AG04449 (cell line): ENCODE measurements at regions not wholly inside any gene's neighbourhood (a gene's known extent, or its start where the extent isn't known, plus 50 kb on each side); places are given as distances from the start of the nearest gene placed in this dataset.

Source experiments
- CTCF ChIA-PET: fragments of 350-600 bp; formaldehyde crosslinking; extraction: SDS; loops from one replicate; lab custom pipeline; 2021; ENCODE audit warnings: antibody characterized with exemption; lab: Yijun Ruan, JAX
- POLR2A ChIA-PET: fragments of 400-600, 350-600 bp; formaldehyde crosslinking; extraction: SDS; loops from one replicate; lab custom pipeline; 2020; ENCODE audit warnings: antibody characterized with exemption, inconsistent platforms; lab: Yijun Ruan, JAX
- DNase-seq: peaks from one replicate; pipeline ENCODE4 v3.0.0-alpha.2; 2010; ENCODE audit warnings: low read depth, low spot score
- H3K4me3 ChIP-seq: 2 replicates; pipeline ENCODE4 v1.5.1; 2011; ENCODE audit warnings: low read depth, mild to moderate bottlenecking, control low read depth, low read length
- CTCF ChIP-seq: IDR thresholded peaks from one replicate; pipeline ENCODE4 v1.5.1; 2011; ENCODE audit warnings: mild to moderate bottlenecking, moderate library complexity, low read length, control low read depth, inconsistent platforms; ENCODE audit not compliant: insufficient read depth; ENCODE audit errors: missing control alignments

GRCh38 chr5:171595801-171596231 is 176.4 kb downstream of the FGF18 start:
- no peak overlapping the region for H3K4me3 ChIP-seq
- no peak for DNase-seq
- CTCF ChIA-PET, result no interaction called here
- no peak for TF ChIP-seq CTCF
- POLR2A ChIA-PET, result no interaction called here

- no peak for TF ChIP-seq CTCF
- no peak overlapping the region for H3K4me3 ChIP-seq
- POLR2A ChIA-PET, result no interaction called here
- CTCF ChIA-PET, result no interaction called here
- DNase-seq, result no peak
Measured at GRCh38 chr5:171596391-171596878, 177.0 kb downstream of the FGF18 start.

- no peak for DNase-seq
- TF ChIP-seq CTCF, result no peak
- CTCF ChIA-PET, result no interaction called here
- no peak overlapping the region for H3K4me3 ChIP-seq
- POLR2A ChIA-PET, result no interaction called here
Measured at GRCh38 chr5:171597946-171598640, 178.6 kb downstream of the FGF18 start.

GRCh38 chr5:171598641-171599152 is 179.2 kb downstream of the FGF18 start:
- DNase-seq, result no peak
- ChIA-PET CTCF (no interaction called here), POLR2A (no interaction called here)
- no peak for TF ChIP-seq CTCF
- H3K4me3 ChIP-seq, result no peak overlapping the region

- ChIA-PET CTCF (no interaction called here), POLR2A (no interaction called here)
- no peak for TF ChIP-seq CTCF
Measured at GRCh38 chr5:171599411-171599810, 180.0 kb downstream of the FGF18 start.

GRCh38 chr5:171599957-171600612 is 180.6 kb downstream of the FGF18 start:
- no peak for TF ChIP-seq CTCF
- CTCF ChIA-PET, result no interaction called here

More at GRCh38 chr5:171599411-171599810, 180.0 kb downstream of the FGF18 start:
- no peak overlapping the region for H3K4me3 ChIP-seq
- DNase-seq, result no peak

More at GRCh38 chr5:171599957-171600612, 180.6 kb downstream of the FGF18 start:
- DNase-seq, result no peak
- no peak overlapping the region for H3K4me3 ChIP-seq
- POLR2A ChIA-PET, result no interaction called here
